ENCODE measurements at regions not wholly inside any gene's neighbourhood (a gene's known extent, or its start where the extent isn't known, plus 50 kb on each side); places are given as distances from the start of the nearest gene placed in this dataset.
A peak's percentile ranks its signal among the peaks of the same experiment; 100 is the strongest.
"Not testable (repeated sequence)": the region's sequence is repeated elsewhere in the genome, so short reads cannot be mapped to it uniquely, and the experiment has no call there.

DNA sequence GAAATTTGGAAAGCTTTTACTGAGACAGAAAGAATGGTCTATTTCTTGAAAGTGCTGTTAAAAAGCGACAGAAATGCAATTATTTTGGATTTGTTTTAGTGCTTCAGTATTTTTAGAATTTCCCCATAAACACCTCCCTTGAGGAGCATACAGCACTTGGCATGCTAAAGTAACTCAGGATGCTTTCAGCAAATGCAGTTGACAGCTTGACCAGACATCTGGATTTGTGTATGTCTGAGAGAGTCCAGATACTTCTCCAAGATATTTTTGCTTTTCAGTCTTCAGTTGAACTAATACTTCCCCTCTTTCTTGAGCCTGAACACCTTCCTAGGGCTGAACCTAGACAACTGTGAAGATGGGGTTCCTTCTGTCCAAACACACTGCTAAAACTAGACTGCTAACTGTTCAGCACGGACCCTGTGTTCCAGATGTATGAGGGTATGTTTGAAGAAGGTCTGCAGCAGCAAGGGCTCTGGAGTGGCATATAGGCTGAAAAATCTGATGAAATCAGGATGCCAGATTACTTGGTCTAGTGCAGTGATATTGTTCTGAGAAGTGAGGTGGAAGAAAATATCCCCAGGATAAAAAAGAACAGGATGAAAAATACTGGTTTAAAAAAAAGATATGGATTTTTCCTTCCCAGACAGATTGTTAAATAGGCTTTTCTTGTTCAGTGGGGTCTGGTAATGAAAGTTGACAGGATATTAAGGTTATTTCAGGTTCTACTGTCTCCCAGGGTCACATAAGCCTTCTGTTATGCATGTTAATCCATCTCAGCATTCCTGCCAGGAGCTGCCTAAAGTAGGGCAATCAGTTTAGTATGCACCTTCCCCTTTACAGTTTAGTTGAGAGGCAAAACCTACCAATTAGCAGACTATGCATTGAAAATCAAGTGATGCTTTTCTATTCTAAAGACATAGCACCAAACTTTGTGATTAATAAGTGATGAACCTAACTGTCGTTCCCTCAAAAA lies 516.9 kb upstream of the TBL1XR1 start:
- peak; percentile 37 for DNase-seq (ENCODE audit: low spot score)

DNA sequence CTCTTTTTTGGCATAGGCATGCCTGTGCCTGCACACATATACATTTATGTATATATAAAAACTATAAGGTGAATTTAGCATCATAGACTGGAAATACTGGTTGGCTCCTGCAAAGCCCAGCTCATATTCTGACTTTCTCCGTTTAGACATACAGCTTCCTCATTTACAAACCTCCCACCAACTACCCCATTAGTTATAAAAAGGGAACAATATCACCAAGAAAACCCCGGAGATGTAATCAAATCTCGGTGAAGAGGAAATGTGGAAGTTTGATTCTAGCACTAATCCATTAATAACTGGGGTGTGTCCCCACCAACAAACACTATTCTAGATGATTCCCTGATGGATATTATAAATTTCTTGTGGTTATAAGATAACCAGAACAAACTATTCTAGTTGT lies 517.7 kb upstream of the TBL1XR1 start:
- no peak for DNase-seq (ENCODE audit: low spot score)

DNA sequence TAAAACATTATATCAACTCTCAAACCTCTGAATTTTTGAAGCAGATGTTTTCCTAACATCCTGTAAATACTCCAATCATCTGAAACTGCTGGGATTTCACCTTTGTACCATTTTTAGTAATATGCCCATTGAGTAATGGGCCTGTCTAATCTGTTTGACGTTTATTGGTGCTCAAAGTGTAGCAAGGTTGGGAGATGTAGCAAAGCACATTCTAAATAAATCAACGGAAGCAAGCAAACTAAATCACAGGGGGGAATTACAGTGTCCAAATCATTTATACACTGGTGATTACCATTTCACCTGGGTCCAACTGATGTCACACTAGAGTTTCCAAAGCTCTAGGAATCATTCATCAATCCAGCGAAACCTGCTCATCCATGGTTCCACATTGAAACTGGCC lies 518.7 kb upstream of the TBL1XR1 start:
- DNase-seq (ENCODE audit: low spot score), result no peak

DNA sequence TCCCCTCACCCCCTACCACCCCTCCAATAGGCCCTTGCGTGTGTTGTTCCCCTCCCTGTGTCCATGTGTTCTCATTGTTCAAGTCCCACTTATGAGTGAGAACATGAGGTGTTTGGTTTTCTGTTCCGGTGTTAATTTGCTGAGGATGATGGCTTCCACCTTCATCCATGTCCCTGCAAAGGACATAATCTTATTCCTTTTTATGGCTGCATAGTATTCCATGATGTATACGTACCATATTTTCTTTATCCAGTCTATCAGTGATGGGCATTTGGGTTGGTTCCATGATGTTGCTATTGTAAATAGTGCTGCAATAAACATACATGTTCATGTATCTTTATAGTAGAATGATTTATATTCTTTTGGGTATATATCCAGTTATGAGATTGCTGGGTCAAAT lies 523.6 kb upstream of the TBL1XR1 start:
- not testable (repeated sequence) for DNase-seq (ENCODE audit: low spot score)

DNA sequence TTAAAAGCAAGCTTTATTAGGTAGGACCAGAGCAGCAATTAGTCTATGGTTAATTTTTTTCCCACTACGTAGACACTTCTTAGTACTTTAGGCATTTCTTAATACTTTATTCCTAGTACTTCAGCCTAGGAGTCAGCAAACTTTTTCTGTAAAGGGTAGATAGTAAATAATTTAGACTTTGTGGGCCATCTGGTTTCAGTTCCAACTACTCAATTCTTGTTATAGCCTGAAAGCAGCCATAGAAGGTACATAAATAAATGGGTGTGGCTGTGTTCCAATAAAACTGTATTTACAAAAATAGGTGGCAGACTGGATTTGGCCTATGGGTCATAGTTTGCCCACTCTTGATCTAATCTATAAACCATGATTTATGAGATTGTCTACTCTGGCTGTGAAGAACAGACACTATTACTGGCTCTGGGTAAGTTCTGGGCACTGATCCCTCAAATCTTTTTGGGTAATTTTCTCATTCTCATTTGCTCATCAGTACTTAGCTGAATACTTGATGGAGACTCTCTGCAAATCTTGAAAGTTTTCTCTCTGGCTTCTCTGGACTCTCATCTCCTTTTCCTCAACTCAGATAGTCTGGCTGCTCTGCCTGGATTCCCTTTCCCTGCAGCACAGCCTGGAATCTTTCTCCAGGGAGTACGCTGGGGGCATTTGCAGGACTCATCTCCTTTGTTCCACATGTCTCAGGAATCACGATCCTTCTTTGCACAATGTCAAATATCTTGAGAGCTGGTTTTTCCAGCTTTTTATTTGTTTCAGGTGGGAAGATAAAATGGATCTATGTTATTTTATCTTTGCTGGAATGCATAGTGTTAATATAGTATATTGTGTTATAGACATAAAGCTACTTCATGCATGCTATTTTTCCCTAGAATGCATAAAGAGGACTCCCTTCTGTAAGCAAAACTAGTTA lies 524.8 kb upstream of the TBL1XR1 start:
- DNase-seq (ENCODE audit: low spot score), result no peak

DNA sequence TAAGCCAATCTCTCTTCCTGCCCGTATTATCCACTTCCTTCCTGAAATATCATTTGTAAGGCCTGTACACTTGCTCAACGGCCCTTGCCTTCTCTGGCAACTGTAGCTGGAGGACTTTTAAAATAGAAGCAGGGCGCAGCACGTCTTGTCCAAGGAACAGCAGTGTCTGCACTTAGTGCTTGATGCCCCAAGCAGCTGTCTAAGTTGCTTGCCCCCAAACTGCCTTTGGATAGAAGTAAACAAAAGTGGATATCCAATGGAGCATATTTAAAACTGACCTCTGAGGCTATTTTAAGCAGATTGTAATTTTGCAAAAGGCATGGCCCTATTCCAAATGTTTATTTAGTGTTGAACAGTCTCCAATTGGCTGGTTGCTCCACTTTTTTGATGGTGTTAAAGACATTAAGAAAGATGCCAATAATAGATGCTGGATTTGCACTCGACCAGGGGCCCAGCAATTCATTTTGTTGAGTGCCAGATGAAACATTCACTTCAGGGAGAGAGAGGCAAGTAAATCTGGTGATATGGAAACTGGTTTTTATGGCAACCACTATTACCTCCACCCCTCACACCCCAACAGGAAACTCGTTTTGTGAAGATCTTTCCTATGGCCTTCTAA lies 526.8 kb upstream of the TBL1XR1 start:
- DNase-seq (ENCODE audit: low spot score), result no peak

DNA sequence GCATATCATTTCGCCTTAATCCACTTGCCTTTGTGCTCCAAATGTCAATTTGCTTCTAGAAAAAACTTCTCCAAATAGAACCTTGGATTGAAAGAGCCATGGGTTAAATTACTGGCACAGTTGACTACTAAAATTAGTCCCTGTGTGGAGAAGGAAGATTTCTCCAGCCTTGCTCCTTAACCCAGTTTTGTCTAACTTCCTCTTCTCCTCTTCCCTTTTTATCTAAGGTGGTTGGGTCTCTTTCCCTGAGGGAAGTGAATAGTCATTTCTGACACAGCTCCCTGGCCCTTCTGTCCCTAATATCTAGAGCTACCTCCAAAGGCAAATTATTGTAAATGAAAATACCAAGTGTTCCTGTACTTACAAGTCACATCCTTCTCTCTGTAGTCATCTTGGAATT lies 527.9 kb upstream of the TBL1XR1 start:
- DNase-seq (ENCODE audit: low spot score), result no peak

DNA sequence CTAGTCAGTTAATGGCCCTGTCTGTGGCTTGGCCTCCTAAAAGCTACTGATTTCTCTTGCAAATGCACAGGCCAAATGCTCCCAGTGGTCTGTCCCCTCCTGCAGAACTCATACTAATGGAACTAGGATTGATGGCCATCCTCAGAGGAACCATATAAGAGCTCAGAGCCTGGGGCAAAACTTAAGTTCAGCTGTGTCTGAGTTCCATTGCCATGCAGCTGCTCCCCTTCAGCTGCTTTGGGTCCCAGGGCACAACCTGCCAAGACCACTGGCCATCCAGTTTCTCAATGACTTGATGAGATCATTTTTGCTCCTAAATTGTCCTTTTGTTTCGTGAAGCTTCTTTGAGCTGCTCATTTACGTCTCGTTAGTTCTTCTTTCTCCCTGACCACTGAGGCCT lies 529.5 kb upstream of the TBL1XR1 start:
- DNase-seq (ENCODE audit: low spot score), result no peak

DNA sequence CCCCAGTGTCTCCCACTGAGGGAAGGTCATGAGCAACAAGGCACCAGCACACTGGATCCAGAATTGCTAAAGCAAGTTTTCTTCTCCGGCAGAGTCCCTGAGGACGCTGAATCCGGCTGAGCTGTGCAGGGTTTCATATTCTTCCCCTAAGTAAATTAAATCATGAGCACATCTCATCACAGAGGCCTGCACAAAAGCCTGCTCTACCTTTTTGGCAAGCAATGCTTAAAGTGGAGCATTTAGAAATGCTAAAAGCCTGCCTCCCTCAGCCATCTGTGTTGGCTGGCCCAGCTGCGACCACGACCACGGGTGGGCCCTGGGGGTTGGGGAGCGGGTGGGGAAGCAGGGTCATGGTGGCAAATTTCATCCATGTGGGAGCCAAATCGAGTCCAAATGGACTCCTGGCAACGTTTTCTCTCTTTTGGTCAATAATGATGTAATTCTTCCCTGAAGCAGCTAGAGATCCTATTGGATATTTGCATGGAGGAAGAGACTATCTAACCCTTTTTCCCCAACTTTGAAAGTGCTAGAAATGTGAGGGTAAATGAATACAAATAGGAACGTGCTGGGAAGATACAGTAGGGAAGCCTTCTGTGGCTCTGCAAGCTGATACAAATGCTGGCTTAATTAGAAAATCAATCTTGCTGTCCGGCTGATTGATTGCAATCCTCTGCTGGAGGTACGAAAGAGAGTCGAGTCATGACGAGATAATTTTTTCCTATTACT lies 532.8 kb upstream of the TBL1XR1 start:
- no peak for DNase-seq (ENCODE audit: low spot score)

DNA sequence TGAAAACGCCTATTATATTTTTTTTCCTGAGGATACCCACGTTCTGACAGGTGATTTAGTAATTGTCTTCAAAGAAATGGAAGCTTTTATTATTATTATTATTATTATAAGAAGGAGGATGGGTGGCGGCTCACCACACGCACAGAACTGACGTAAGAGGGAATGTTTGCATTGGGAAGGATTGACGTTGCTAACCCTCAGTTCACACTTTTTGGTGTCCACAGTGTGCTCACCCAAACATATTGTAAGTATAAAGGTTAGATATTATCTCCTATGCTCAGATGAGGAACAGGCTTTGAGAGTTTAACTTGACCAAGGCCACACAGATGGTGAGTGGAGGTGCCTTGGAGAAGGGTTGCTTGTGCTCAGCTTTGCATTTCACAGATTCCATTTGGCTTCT lies 533.5 kb upstream of the TBL1XR1 start:
- no peak for DNase-seq (ENCODE audit: low spot score)

DNA sequence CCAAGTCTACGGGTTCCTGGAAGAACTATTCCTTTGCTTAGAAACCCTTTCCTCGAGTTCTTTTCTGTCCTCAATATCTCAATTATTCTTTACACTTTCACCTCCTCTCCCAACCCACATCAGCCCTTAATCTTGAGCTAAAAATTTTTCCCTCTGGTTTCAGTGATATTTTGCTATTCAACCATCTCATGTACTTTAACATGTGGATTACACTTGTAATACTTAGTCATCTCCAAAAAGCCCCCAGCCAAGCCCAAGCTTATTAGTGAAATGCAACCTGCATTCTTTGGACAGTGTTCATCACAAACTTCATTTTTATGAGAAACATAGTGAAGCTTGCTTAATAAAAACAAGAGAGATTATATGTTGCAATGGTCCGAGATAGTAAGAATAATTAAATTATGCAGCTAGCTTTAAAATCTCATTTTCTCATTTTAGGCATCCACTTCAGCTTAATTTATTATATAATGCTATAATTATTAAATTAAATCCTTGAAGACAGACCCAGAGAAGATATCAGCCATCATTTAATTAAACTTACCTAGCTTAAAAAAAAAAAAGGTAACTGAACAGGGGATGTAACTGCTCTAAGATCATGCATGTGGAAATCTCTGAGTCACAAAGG lies 534.5 kb upstream of the TBL1XR1 start:
- peak; percentile 33 for DNase-seq (ENCODE audit: low spot score)

DNA sequence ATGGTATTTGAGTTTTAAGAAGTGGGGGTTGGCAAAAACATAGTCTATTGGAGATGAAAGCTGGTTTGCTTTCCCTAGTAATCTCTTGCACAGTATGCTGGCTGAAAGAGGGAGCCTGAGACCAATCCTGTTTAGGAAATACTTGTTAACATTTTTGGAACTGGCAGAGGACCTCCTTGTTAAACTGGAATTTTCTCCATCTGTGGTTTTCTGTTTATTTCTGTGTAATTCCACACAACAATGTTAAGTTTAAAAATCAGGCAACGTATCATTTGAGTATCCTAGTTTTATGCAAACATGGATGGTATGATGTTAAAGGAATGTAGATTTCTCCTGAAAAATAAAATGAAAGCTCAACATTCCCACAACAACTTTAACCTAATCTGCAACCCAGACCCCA lies 536.0 kb upstream of the TBL1XR1 start:
- no peak for DNase-seq (ENCODE audit: low spot score)

DNA sequence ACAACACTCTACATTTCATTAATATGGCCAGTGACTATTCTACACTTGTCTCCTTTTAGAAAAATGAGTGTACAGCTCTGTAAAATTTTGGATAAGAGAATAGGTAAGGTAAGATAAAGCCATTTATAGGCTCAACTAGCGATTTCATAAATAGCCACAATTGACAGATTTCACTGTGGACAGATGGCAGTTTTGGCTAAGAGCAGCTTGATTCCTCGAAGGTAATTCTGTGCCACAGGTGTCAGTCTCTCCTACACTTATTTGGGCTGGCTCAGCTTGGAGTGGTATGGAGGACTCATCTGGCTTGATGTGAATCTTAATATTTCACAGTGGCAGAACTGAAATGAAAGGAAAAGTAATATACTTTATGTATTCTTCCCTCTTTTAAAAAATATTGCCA lies 536.7 kb upstream of the TBL1XR1 start:
- no peak for DNase-seq (ENCODE audit: low spot score)

DNA sequence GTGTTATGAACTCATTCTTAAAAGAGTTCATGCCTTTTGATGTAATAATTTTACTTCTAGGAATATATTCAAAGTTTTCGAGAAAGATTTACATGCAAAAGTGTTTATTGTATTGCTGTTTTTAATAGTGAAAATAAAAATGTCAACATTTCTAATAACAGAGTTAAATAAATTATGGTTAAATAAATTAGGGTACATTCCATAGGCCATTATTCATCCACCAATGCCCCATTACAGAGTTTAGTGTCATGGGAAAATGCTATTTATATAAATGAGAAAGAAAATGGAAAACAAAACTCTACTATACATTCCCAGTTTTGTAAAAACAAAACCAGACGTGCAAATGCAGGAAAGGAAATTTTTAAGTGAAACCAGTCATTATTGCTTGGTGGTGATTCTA lies 538.1 kb upstream of the TBL1XR1 start:
- no peak for DNase-seq (ENCODE audit: low spot score)

DNA sequence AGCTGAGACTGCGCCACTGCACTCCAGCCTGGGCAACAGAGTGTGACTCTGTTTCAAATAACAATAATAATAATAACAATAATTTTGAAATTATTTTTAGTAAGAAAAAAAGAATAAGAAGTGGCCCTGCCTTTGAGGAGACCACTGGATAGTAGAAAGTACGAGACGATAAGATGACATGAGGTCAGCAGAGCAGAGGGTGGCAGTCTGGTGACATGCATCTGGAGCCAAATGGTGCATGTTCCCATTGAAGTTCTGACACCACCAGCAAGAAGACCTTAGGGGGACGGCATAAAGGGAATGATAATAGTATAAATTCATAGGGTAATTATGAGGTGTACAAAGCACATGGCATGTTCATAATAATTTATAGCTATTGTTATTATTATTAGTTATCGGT lies 542.2 kb upstream of the TBL1XR1 start:
- no peak for DNase-seq (ENCODE audit: low spot score)

DNA sequence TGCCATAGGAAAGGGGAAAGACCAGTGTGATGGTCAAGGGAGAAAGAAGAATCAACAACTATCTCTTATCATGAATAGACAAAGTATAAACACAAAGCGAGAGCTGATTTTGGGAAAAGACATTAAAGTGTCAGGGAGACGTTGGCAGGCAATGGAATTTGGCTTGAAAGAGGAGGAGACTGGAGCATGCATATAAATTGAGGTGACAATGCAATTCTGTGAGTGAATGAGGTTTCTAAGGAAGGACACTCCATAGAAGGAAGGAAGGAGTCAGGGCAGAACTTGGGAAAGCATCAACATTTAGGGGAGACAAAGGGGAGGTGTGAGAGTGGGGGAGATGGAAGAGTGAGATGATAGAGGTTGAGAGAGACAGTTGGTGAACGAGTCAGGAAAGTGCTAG lies 543.0 kb upstream of the TBL1XR1 start:
- DNase-seq (ENCODE audit: low spot score), result no peak

DNA sequence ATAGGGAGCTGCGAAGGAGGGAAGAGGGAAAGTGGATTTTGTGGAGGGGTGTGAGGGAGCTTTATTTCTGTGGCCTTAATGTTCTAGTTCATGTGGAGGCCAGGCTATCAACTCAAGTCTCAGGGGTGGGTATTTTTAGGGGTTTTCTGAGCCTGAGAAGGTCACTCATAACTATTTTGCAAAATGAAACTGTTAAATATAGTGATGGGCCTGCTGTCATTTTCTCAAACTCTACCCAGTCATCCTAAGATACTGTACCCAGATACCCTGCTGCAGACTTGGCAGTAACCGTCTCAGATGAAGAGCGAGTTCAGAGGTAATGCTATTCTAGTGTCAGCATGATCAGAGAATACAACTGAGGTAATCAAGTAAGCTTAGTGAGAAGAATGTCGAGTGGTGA lies 545.0 kb upstream of the TBL1XR1 start:
- no peak for DNase-seq (ENCODE audit: low spot score)

DNA sequence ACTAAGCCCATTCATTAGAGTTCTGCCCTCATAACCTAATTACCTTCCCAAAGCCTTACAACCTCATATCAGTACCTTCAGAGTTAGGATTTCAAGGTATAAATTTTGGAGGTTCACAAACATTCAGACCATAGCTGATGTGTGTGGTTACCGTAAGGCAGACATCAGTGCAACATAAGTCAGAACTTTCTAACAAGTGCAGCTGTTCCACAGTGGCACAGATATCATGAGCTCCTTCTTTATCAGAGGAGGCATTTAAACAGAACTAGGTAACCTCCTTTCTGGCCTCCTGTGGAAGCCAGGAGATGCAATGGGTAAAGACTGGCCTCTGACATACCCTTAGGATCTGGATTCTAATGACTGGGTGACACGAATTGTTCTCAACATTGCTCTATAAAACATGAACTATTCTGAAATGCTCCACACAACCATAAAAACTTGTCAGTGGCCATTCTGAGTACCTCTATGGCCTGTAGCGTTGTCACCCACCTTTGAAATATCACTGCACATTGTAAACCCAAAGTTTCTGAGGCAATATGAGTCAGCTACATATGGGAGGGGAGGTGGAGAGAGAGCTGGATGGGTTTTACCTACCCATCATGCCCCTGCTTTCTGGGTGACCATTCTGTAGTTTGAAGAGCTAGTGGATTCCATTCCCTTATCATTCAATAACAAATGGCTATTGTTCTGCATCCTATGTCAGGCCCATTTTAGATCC lies 546.0 kb upstream of the TBL1XR1 start:
- no peak for DNase-seq (ENCODE audit: low spot score)

DNA sequence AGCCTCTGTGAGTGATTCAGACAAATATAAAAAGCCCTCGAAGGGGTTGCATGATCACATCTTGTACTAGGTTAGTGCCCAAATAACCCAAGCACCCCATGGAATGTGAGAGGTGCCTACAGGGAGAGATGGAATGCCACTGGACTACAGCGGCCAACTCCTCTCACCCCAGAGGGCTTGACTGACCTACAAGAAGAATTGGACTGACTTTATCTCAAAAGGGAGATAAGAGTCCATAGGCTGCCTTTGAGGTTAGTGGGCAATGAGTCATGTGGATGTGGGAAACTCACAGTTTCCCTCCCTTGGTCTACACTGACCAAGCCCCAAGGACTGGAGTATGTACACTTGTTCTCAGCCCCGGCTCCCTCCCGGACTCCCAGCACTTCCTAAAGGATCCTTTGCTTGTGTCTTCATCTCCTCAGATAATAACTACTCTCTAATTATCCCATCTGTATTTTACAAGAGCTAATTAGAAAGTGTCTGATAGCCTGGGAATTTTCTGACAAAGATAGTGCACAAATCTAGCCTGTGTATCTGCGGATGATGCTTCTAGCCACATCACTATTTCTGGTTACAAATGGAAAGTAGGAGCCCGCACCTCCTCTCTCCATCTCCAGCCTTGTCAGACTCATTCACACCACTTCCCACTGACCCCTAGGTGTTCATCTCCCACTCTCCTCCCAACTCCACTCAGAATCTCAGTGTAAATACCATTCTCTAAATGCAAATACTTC lies 547.8 kb upstream of the TBL1XR1 start:
- DNase-seq (ENCODE audit: low spot score), result no peak

DNA sequence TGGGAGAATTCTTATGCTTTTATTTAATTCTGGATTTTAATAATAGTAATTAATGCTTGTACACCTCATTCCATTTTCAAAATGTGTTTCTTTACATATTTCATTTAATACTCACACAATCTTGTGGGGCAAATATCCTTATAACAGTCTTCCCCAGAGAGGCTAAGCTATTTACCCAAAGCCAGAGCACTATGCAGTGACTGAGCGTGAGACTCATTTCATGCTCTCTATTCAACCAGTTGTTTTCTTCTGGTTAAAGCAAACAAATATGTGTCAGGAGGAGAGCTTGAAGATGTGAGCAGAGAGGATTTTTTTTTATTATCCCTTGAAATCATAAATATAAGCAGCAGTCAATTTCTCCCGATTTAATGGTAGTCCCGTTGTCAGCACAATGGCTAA lies 548.3 kb upstream of the TBL1XR1 start:
- no peak for DNase-seq (ENCODE audit: low spot score)
